ENCODE measurements at regions not wholly inside any gene's neighbourhood (a gene's known extent, or its start where the extent isn't known, plus 50 kb on each side); places are given as distances from the start of the nearest gene placed in this dataset.
A peak's percentile ranks its signal among the peaks of the same experiment; 100 is the strongest.

DNA sequence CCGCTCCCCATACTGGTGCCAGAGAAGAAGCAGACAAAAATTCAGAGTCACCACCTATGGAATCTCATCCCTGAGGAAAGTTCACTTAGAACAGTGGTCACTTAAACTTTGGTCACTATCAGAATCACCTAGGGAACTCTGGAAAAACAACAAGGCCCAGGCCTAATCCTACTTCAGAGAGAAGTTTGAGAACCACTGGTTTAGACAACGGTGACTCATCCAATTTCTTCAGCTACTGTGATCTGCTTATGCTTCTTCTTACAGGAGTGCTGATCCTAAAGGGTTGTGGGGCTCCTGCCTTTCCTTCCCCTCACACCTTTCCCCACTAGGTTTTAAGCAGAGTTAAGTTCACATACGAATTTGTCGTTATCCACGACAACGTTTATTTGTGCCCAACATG, 194.7 kb upstream of the KLF4 start:
- DNase-seq (ENCODE audit: low spot score), result no peak

DNA sequence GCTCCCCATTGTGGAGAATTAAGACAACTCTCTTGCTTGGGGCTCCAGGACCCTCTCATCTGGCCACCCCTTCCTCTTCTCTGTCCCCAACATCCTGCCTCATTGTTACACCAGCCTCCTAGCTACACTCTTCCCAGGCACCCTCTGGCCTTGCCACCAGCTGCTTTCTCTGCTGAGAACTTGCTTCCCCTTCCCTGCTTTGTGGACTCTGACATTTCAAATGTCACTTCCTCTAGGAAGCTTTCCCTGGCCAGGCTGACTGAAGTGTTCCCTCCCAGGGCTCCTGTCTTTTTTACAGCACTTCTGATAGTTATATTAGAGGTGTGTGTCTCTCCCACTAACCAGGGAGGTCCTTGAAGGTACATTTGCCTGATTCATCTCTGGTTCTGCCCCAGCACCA, 194.0 kb upstream of the KLF4 start:
- no peak for DNase-seq (ENCODE audit: low spot score)

DNA sequence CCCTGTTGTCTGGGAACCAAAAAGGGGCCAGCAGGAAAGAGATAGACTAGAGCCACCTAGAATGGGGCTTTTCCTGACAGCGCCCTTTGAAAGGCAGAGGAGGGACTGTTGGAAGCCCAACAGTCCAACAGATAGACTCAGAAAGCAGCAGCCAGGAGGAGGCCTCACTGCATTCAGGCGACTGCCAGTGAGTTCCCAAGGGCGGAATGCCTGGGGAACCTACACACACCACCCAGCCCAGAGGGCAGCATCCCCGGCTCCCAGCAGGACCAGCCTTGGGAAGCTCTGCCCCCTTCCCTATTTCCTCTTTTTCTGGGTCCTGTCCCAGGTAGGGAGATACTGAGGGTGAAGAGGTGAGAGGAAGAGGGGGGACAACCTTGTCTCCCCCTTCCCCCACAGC, 192.4 kb upstream of the KLF4 start:
- no peak for DNase-seq (ENCODE audit: low spot score)

DNA sequence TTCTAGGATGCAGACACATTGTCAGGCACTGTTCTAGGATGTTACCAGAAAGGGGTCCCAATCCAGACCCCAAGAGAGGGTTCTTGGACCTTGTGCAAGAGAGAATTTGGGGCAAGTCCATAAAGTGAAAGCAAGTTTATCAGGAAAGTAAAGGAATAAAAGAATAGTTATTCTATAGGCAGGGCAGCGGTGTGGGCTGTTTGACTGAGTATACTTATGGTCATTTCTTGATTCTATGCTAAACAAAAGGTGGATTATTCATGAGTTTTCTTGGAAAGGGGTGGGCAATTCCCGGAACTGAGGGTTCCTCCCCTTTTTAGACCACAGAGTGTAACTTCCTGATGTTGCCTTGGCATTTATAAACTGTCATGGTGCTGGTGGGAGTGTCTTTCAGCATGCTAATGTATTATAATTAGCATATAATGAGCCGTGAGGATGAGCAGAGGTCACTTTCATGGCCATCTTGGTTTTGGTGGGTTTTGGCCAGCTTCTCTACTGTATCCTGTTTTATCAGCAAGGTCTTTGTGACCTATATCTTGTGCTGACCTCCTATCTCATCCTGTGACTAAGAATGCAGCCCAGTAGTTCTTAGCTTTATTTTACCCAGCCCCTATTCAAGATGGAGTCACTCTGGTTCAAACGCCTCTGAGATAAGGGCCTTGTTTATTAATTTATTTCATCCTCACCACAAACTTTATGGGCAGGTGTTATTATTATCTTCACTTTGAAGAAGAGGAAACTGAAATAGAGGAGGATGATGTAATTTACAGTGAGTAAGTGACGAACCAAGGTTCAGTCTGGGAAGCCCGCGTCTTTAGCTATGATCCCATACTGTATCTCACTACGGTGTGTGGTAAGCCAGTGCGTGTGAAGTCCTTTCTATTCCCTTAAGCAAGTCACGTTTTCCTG, 186.0 kb upstream of the KLF4 start:
- DNase-seq (ENCODE audit: low spot score), result no peak

DNA sequence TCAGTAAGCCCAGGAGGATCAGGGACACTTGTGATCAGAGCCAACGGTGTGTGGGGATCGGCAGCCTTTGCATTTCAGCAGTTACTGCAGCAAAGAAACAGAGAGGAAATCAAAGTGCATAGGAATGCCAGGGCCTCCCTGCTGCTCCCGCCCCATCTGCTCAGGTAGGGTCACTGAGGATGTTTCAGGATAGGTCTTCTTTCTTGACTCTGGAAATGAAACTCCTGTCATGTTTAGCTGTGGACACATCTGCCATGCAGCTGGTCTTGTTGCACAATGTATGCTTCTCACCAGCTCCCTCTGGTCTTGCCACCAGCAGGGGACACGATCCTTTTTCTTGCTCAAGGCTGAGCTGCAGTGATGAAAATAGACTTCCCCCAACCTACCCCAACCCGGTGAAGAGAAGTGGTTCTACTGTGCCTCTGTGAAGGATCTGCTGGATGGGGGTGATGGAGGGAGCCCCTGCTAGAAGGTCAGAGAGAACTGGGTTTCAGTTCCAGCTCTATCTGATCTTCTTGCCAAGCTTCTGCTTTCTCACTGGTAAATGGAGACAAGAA, 185.2 kb upstream of the KLF4 start:
- DNase-seq (ENCODE audit: low spot score), result no peak

DNA sequence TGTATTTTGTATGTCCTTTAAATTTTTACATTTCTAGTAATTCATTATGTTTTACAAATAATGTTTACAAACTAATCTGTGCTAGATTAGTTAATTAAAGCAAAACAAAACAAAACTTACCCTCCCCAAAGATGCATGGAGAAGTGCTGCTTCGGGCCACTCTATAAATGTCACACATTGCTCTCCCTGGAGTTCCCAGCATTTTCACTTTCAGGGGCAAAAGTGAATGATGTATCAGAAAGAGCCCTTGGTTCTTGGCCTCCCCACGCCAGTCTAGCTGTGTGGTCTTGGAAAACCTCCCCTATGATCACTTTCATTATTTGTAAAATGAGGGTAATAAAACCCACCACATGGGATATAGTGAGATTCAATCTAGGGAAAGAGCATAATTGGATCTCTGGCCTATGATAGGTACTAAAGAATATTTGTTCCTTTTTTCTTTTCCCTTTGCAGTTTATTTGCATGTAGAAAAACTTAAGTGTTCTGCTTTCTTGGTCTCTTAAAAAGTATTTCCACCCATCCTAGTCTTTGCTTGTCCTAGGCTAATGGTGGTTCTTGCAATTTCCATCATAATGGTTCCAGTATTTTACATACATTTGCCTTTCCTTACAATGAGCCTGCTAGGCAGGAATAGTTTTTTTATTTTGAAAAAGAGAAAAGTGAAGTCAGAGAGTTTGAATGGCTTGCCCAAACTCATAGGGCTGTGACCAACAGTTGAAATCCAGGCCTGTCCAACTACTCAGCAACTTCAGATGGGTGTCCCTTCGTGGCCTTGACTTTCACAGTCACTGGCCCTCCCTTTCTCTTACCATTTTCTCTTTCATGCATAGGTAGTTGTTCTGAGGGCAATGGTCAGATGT, 184.5 kb upstream of the KLF4 start:
- no peak for DNase-seq (ENCODE audit: low spot score)

DNA sequence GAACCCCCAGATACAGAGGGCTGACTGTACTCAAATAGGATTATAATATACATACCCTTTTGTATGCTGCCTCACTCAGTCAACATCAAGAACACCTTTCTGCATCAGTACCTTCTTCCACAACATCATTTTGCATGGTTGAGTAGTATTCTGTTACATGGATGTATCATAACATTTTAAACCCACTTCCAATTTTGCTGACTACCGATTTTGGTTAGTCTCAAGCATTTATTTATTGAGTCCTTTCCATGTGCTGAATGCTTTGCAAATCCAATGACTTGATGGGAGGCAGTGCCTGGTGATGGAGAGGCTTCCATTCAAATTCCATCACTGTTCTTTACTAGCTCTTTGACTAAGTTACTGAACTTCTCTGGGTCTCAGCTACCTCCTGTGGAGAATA, 182.0 kb upstream of the KLF4 start:
- DNase-seq (ENCODE audit: low spot score), result no peak

DNA sequence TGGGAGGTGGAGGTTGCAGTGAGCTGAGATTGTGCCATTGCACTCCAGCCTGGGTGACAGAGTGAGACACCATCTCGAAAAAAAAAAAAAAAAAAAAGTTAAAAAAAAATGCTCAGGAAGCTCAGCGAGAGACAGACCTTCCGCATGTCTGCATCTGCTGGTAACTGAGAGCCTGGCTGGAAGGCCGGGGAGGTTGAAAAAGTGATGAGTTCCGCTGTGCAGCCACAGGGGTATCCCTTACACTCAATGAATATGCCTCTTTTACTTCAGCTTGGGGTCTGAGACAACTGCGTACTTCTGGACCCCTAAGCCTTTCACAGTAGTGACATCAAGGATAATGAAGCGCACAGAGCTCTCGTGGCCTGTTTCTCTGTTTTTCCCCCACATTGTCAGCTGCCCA, 179.9 kb upstream of the KLF4 start:
- DNase-seq (ENCODE audit: low spot score), result no peak

DNA sequence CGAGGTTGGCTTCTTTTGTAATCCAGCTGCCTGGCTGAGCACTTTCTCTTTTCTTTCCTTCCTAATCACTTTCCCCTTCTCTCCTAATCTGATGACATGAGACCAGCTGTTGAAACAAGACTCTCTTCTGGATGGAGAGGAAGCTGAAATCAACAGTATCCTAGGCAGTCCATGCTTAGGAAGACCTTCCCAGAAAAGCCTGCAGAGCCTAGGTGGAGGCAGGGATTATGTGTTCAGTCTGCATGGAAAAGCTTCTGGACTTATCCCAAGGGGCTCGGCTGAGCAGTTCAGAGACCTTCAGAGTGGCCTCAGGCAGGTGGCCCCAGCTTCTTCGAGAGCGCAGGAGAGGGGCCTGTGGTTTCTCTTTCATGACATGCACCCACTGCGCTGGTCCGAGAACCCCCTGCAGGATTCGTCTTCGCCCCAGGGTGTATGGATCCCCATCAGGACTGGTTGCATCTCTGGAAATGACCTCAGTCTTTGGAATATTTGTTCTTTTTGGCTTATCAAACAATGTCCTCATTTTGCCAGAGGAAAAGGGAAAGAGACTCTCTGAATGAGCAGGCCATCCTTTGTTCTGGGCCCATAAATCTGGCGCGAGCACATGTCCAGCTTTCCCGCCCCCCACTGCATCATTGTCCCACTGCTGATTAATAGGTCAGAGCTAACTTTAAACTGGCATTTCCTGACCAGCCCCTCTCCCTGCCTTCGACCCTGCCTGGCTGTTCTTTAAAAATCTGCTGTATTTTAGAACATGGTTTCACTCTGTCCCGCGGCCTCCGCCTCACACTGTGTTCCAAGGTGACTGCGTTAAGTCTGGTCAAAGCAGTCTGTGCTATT, 177.9 kb upstream of the KLF4 start:
- no peak for DNase-seq (ENCODE audit: low spot score)

DNA sequence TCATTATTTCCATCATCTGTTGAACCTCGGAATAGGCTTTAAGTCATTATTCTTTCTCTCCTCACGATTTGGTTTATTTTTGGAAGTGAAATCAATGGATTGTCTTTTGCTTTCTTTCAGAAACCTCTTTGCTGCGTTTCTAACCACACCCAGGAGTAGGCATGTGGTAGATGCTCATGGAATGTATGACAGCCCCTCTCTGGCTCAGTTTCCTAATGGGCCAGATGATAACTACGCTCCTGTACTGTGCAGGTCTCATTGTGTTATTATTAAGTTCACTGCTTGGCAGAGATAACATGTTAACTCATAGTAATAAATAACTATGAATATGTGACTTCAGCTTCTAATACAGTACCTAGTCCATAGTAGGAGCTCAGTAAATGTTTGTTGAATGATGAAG, 175.5 kb upstream of the KLF4 start:
- DNase-seq (ENCODE audit: low spot score), result no peak

DNA sequence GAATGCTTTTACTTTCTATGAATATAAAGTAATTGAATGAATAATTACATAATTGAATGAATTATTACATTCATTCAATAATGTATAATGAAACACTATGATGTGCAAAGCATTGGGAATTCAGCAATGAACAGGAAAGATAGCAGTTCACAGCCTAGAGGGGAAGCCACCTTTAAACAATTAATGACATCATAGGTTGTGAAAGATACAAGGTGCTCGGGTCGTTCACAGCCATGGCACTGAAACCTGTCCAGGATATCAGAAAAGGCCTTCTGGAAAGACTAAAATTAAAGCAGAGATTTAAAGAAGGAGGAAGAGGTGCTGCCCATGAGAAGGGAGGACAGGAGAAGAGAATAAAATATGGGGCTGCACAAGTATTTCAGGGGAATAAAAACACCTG, 171.4 kb upstream of the KLF4 start:
- DNase-seq (ENCODE audit: low spot score), result no peak

DNA sequence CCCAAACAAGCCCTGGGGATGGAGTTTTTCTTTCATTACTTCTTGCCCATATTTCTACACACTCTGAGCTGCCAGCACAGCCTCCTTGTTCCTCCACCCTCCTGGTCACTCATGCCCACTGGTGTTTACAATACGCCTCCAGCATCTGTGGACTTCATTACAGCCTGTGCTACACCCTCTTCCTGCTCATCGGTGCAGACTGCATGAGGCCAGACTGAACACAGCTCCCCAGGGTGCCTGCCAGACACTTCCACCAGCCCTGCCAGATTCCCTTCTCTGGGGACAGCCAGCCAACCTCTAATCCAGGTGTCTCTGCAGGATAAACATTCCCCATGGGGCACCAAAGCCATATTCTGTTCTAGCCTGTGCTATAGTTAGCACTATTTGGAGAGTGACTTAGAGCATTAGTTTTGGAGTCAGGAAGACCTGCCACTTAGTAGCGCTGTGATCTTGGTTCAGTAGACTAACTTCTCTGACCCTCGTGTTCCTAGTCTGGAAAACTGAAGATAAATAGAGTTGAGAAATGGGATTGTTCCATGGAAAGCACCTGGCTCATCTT, 163.8 kb upstream of the KLF4 start:
- no peak for DNase-seq (ENCODE audit: low spot score)

DNA sequence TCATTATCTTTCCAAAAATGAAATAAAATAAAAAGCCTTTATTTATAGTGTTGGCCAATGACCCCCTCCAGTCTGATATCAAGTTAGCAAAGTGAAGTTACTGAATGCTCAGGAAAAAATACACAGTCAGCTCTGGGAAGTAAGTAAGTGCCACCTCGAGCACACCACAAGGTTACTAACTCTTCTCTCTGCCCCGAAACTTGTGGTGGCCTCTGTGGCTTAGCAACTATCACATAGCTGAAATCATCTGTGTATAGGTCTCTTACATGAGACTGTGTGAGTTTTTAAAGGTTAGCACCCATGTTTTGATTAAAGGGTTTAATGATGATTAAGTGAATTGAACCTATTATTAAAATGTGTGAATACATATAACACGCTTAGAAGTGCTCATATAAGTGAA, 161.4 kb upstream of the KLF4 start:
- no peak for DNase-seq (ENCODE audit: low spot score)

DNA sequence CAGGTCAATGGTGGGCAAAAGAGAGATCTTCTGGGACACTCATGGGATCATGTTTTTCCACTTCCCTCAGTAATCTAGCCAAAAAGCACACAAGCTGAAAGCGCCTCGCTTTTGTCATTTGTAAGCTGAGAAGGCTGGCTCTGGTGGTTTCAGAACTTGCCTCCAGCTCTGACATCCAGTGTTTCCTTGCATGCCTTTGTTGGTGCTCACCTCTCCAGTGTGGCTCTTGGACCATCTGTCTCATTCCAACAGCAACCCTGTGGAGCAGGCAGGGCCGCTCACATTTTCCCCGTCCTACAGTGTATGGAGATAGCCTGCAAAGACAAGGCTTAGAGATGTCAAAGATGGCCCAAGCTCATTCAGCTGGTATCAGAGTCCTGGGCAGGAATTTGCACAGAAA, 160.8 kb upstream of the KLF4 start:
- peak; percentile 54 for DNase-seq (ENCODE audit: low spot score)

DNA sequence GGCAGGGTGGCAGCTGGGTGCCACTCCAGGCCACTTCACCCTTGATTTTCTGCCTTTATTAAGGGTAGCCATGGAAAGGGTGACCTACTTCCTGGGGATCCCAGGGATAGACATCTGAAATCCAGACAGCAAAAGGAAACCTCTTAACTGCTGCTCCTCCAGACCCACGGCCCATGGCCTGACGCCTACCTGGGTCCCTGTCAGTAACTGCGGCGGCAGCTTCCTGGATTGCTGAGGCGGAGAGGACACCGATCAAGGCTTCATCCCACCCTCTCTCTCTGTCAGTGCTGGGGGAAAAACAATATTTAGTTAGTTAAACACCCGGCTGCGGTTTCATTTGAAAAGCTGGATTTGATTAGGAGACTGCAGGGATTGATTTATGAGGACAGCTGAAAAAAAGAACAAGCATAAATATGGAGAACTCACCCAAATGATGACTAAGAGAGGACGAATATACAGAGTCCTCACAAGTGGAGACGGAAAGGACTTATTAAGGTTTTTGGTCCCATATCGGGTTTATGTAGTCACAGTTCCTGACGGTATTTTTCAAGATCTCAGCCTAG, 158.7 kb upstream of the KLF4 start:
- no peak for DNase-seq (ENCODE audit: low spot score)

DNA sequence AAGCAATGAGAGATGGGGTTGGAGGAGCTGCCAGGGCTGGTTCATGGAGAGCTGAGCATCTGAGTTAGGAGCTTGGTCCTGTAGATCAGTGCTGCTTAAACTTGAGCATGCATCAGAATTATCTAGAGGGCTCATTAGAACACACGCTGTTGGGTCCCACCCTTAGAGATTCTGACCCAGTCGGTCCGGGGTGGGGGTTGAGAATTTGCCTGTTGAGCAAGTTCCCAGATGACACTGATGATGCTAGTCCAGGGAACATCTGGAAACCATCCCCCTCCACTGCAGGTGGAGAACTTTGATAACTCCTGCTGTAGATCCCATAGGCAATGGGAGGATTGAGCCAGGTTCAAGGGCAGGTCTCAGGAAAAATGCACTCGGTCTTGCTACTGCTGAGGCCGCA, 158.0 kb upstream of the KLF4 start:
- DNase-seq (ENCODE audit: low spot score), result no peak

DNA sequence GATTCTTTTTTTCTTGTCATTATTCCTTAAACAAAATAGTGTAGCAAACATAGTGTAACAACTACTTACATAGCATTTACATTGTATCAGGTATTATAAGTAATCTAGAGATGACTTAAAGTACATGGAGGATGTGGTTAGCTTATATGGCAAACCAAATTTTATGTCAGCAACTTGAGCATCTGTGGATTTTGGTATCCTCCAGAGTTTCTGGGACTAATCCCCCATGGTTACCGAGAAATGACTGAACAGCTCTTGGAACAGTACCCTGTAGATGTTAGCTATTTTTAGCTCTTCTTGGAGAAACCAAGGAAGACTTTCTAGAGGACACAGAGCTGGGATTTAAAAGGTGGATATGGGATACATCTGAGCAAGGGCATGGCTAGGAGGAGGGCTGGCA, 157.6 kb upstream of the KLF4 start:
- no peak for DNase-seq (ENCODE audit: low spot score)

DNA sequence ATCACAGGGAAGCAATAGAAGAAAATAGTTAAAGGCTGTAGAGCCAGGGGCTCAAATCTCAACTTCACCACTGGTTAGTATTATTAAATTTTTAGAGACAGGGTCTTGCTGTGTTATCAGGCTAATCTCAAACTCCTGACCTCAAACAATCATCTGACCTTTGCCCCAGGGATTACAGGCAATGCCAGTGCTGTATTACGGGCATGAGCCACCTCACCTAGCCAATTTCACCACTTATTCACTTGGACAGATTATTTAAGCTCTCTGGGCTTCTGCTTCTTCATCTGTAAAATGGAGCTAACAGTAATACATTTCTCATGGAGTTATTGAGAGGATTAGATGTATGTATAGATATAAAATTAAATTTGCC, 155.9 kb upstream of the KLF4 start:
- DNase-seq (ENCODE audit: low spot score), result no peak

DNA sequence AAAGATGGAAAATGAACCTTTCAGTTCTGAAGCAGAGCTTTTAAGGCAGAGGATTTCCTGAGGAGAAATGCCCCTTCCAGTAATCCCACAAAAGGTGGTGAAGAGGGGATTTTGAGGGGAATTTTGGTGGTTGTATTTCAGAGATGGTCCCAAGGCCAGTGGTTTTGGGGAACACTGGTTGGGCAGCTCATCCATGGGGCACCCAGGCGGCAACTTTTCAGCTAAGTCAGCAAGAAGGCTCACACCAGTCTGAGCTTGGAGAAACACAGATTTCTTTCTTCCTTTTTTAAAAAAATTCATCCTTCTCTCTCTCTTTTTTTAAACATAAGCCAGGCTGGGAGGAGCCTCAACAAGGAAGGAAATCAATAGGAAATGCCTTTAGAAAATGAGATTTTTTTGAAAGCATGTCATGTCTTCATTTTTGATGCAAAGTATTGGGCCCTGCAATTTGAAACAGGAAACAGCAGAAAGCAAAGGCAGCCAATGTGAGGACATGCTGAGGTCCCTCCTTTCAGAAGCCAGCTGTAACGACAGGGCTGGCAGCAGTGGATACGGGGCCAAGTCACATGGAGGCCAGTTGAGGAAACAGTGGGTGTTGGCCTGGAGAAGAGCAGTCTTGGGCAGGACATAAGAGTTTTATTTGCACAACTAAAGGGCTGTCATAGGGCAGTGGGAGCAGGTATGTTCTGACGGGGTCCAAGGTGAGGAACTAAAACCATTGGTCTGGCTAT, 155.3 kb upstream of the KLF4 start:
- no peak for DNase-seq (ENCODE audit: low spot score)

DNA sequence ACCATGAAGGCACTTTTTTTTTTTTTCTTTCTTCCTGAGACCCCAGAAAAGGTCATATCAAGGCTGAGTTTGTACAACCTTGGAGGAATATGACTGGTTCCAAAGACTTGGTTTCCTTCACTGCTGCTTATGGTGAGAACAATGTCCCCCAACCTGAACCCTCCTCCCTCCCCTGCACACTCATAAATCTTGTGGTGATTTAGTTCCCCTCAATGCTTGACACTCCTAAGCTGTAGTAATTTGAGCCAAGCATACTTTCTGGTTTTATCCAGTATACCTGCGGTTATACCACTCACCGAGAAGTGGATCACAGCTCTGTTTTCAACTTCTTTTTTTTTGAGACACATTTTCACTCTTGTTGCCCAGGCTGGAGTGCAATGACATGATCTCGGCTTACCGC, 149.9 kb upstream of the KLF4 start:
- DNase-seq (ENCODE audit: low spot score), result no peak
